Keratinocyte (primary cell): ENCODE measurements at regions not wholly inside any gene's neighbourhood (a gene's known extent, or its start where the extent isn't known, plus 50 kb on each side); places are given as distances from the start of the nearest gene placed in this dataset.

Experiments
- CTCF ChIP-seq, 3 experiments: IDR thresholded peaks in 1 of 3; conservative IDR thresholded peaks in 1 of 3; optimal IDR thresholded peaks in 1 of 3; 2 replicates in 2 of 3; 3 replicates in 1 of 3; pipeline versions ENCODE3 to v1.5.1; 2011; ENCODE audit warnings: low read length in 3 of 3, mild to moderate bottlenecking in 3 of 3, moderate library complexity in 2 of 3, control low read depth in 1 of 3, inconsistent platforms in 1 of 3; ENCODE audit not compliant: insufficient read depth in 2 of 3; ENCODE audit errors: extremely low read depth in 1 of 3
- EZH2 ChIP-seq: IDR thresholded peaks from one replicate; pipeline ENCODE4 v1.6.1; 2012; ENCODE audit warnings: inconsistent platforms, mild to moderate bottlenecking, low read length, moderate library complexity

- TF ChIP-seq EZH2 (no peak), CTCF (optimal IDR thresholded peaks at IDR 0.05 in 1 of 3, IDR thresholded peaks at IDR 0.05 in 1 of 3, conservative IDR thresholded peaks at IDR 0.05 in 1 of 3; ENCODE audit: extremely low read depth in 1 of 3, insufficient read depth in 2 of 3, low read length in 3 of 3) (no peak)
Observed at GRCh38 chr3:139758654-139759291, 81.0 kb upstream of the NMNAT3 start.
